22Rv1 (cell line): ENCODE measurements at regions not wholly inside any gene's neighbourhood (a gene's known extent, or its start where the extent isn't known, plus 50 kb on each side); places are given as distances from the start of the nearest gene placed in this dataset.

Experiments
- H3K27ac ChIP-seq: fragments of 450-650 bp; 2 replicates; pipeline ENCODE4 v1.5.1; 2017
- CTCF ChIP-seq: fragments of 450-650 bp; IDR thresholded peaks from 2 replicates; pipeline ENCODE4 v1.5.1; 2017; ENCODE audit warnings: mild to moderate bottlenecking
- ZFX ChIP-seq: fragments of 450-650 bp; IDR thresholded peaks from 2 replicates; pipeline ENCODE4 v1.6.1; 2017; ENCODE audit warnings: antibody characterized with exemption, borderline replicate concordance

GRCh38 chr11:69934861-69935494 lies 115.8 kb upstream of the FGF3 start:
- TF ChIP-seq ZFX, result no peak
- no peak for TF ChIP-seq CTCF
- H3K27ac ChIP-seq, result no peak overlapping the region

- H3K27ac ChIP-seq, result no peak overlapping the region
- TF ChIP-seq ZFX, result no peak
- no peak for TF ChIP-seq CTCF
Observed at GRCh38 chr11:69935941-69936505, 116.8 kb upstream of the FGF3 start.

- TF ChIP-seq CTCF (no peak), ZFX (no peak)
- no peak overlapping the region for H3K27ac ChIP-seq
Observed at GRCh38 chr11:69936771-69937170, 117.6 kb upstream of the FGF3 start.

- no peak for TF ChIP-seq ZFX
- TF ChIP-seq CTCF, result no peak
- H3K27ac ChIP-seq, result no peak overlapping the region
Observed at GRCh38 chr11:69938206-69938605, 119.0 kb upstream of the FGF3 start.

GRCh38 chr11:69939551-69940245 lies 120.5 kb upstream of the FGF3 start:
- H3K27ac ChIP-seq, result no peak overlapping the region
- TF ChIP-seq CTCF, result no peak
- TF ChIP-seq ZFX, result no peak

GRCh38 chr11:69940246-69940610 lies 121.0 kb upstream of the FGF3 start:
- H3K27ac ChIP-seq, result no peak overlapping the region
- TF ChIP-seq ZFX, result no peak
- no peak for TF ChIP-seq CTCF
